ENCODE measurements at regions not wholly inside any gene's neighbourhood (a gene's known extent, or its start where the extent isn't known, plus 50 kb on each side); places are given as distances from the start of the nearest gene placed in this dataset.

GRCh38 chr2:236901956-236902355, 183.7 kb upstream of the COPS8 start:
- peaks cover 0 to 15% of the 10 kb centered on the region in 2 experiments; a peak in 2 of 5 replicates for H3K27me3 ChIP-seq (ENCODE audit: control insufficient read depth in 2 of 2, insufficient read depth in 2 of 2, low read length in 2 of 2)
- POLR2A ChIA-PET, result no interaction called here
- in situ Hi-C loops (cut with MboI), result no loop called here

More at GRCh38 chr2:236901956-236902355, 183.7 kb upstream of the COPS8 start:
- 0% methylated on average over 4 of the region's 4 CpGs for WGBS (ENCODE audit: insufficient coverage, low coverage, missing lambda C conversion rate)
- Histone ChIP-seq H3K4me2 (ENCODE audit: insufficient read depth, low read length) (no peak overlapping the region), H3K9me3 (replicated peaks; ENCODE audit: control insufficient read depth, insufficient read depth, low read depth, low read length) (no peaks in the 10 kb centered on the region), H3K4me1 (replicated peaks in 1 of 2; ENCODE audit: control insufficient read depth in 2 of 2, insufficient read depth in 2 of 2, low read length in 2 of 2) (no peaks in the 10 kb centered on the region), H3K36me3 (ENCODE audit: control insufficient read depth, insufficient read depth, low read length) (no peaks in the 10 kb centered on the region), H3K9ac (ENCODE audit: insufficient read depth in 1 of 2, low read depth in 2 of 2, low read length in 2 of 2) (no peak overlapping the region), H3K9me1 (ENCODE audit: control insufficient read depth, insufficient read depth, low read length) (no peaks in the 10 kb centered on the region), H3K27ac (ENCODE audit: extremely low read depth, low read depth, low read length) (no peak overlapping the region), H2AFZ (ENCODE audit: low read depth, low read length) (no peak overlapping the region), H3K79me2 (ENCODE audit: control insufficient read depth, insufficient read depth, low read length) (no peaks in the 10 kb centered on the region), H4K20me1 (replicated peaks; ENCODE audit: control insufficient read depth, insufficient read depth, low read length) (no peaks in the 10 kb centered on the region), H3K4me3 (no peak overlapping the region)
- DNase-seq (ENCODE audit: extremely low read depth in 1 of 4, low spot score in 3 of 4) (no peak), ATAC-seq (no peak), FAIRE-seq (no peak)
- no TSS peak for BruUV-seq (replicated peaks)
- CTCF ChIA-PET (ENCODE audit: low intra/inter-chr PET ratio), result no interaction called here
- TF ChIP-seq SMAD2 (IDR thresholded peaks at IDR 0.05; ENCODE audit: low read depth, low read length) (no peak), CREB5 (CRISPR knock-in tag; IDR thresholded peaks at IDR 0.05) (no peak), FOSL1 (tag; conservative IDR thresholded peaks at IDR 0.05) (no peak), ARID3B (CRISPR knock-in tag; IDR thresholded peaks at IDR 0.05; ENCODE audit: borderline replicate concordance) (no peak), ZNF12 (CRISPR knock-in tag; IDR thresholded peaks at IDR 0.05) (no peak), KDM2B (CRISPR knock-in tag; IDR thresholded peaks at IDR 0.05) (no peak)
- intact Hi-C loops (cut with micrococcal nuclease), result no loop called here

Data from K562 (cell line).